Prostate gland (tissue), 2 donors: ENCODE measurements at regions not wholly inside any gene's neighbourhood (a gene's known extent, or its start where the extent isn't known, plus 50 kb on each side); places are given as distances from the start of the nearest gene placed in this dataset.

Experiments used
- POLR2A ChIP-seq: fragments of 450-650 bp; IDR thresholded peaks from one replicate; pipeline ENCODE4 v1.6.1; 2016; ENCODE audit warnings: antibody characterized with exemption, mild to moderate bottlenecking
- TF ChIP-seq, protein P1 (sequence below), 4 experiments: fragments of 200-600 bp in 2 of 4; fragments of 450-650 bp in 2 of 4; sonication (generic) in 2 of 4; IDR thresholded peaks; 1 replicate in 3 of 4; 2 replicates in 1 of 4; pipeline ENCODE4 v1.5.1; 2016 to 2019; ENCODE audit warnings: antibody characterized with exemption in 4 of 4, mild to moderate bottlenecking in 2 of 4, moderate library complexity in 2 of 4

DNA sequence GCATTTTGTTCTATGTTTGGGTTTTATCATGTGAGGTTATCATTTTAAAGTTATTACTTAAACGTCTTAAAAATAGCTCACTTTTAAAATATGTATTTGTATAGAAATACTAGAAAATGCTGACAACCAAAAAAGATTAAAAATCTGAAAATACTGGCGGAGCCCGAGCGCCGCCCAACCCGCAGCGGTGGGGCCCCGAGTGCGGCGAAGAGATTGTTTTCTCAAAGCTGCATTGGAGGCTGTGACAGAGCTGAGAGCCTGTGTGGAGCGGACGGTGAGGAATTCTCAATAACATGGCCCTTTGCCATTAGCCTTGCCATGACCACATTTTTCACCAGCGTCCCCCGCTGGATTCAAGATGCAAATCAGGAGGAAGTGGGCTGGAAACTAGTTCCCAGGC lies 255.4 kb downstream of the NKX6-1 start:
- TF ChIP-seq, protein P1, sequence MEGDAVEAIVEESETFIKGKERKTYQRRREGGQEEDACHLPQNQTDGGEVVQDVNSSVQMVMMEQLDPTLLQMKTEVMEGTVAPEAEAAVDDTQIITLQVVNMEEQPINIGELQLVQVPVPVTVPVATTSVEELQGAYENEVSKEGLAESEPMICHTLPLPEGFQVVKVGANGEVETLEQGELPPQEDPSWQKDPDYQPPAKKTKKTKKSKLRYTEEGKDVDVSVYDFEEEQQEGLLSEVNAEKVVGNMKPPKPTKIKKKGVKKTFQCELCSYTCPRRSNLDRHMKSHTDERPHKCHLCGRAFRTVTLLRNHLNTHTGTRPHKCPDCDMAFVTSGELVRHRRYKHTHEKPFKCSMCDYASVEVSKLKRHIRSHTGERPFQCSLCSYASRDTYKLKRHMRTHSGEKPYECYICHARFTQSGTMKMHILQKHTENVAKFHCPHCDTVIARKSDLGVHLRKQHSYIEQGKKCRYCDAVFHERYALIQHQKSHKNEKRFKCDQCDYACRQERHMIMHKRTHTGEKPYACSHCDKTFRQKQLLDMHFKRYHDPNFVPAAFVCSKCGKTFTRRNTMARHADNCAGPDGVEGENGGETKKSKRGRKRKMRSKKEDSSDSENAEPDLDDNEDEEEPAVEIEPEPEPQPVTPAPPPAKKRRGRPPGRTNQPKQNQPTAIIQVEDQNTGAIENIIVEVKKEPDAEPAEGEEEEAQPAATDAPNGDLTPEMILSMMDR (IDR thresholded peaks at IDR 0.05) = no peak
- TF ChIP-seq POLR2A = no peak
